ENCODE measurements at regions not wholly inside any gene's neighbourhood (a gene's known extent, or its start where the extent isn't known, plus 50 kb on each side); places are given as distances from the start of the nearest gene placed in this dataset.

- TF ChIP-seq CTBP1 (IDR thresholded peaks at IDR 0.05; ENCODE audit: borderline replicate concordance): no peak
- no peak for TF ChIP-seq RBBP5 (IDR thresholded peaks at IDR 0.05; ENCODE audit: borderline replicate concordance, insufficient read depth, low read length, poor library complexity, severe bottlenecking)
- no peak for TF ChIP-seq TEAD4 (IDR thresholded peaks at IDR 0.05; ENCODE audit: low read length)
- no peak for TF ChIP-seq TEAD4 (CRISPR knock-in tag; IDR thresholded peaks at IDR 0.05; ENCODE audit: borderline replicate concordance)
Observed at GRCh38 chr2:13650586-13651180, 933.9 kb downstream of the TRIB2 start (continued).

GRCh38 chr2:13651684-13652131, 935.0 kb downstream of the TRIB2 start:
- no peak for FAIRE-seq
- no peak for TF ChIP-seq HMGXB4 (CRISPR knock-in tag; IDR thresholded peaks at IDR 0.05)
- no peak for TF ChIP-seq TOE1 (IDR thresholded peaks at IDR 0.05; ENCODE audit: borderline replicate concordance)
- no peak for TF ChIP-seq TOE1 (CRISPR knock-in tag; IDR thresholded peaks at IDR 0.05; ENCODE audit: borderline replicate concordance, low read depth)
- TF ChIP-seq DACH1 (IDR thresholded peaks at IDR 0.05; ENCODE audit: partially characterized antibody): no peak
- no peak for TF ChIP-seq KAT7 (CRISPR knock-in tag; IDR thresholded peaks at IDR 0.05; ENCODE audit: borderline replicate concordance)
- no peak for TF ChIP-seq CXXC5 (CRISPR knock-in tag; IDR thresholded peaks at IDR 0.05)
- TF ChIP-seq HMG20B (CRISPR knock-in tag; IDR thresholded peaks at IDR 0.05): no peak
- no peak for TF ChIP-seq HIVEP1 (CRISPR knock-in tag; IDR thresholded peaks at IDR 0.05)
- H3K4me2 ChIP-seq (ENCODE audit: insufficient read depth, low read length): no peak overlapping the region

More at GRCh38 chr2:13651684-13652131, 935.0 kb downstream of the TRIB2 start:
- H3K27ac ChIP-seq (ENCODE audit: extremely low read depth, low read depth, low read length): no peak overlapping the region
- in situ Hi-C loops (cut with MboI): no loop called here
- no peaks in the 10 kb centered on the region for H3K79me2 ChIP-seq (ENCODE audit: control insufficient read depth, insufficient read depth, low read length)
- H3K36me3 ChIP-seq (ENCODE audit: control insufficient read depth, insufficient read depth, low read length): no peaks in the 10 kb centered on the region
- intact Hi-C loops (cut with micrococcal nuclease): no loop called here
- no peaks in the 10 kb centered on the region for H3K9me1 ChIP-seq (ENCODE audit: control insufficient read depth, insufficient read depth, low read length)
- H3K9ac ChIP-seq (ENCODE audit: insufficient read depth in 1 of 2, low read depth in 2 of 2, low read length in 2 of 2): no peak overlapping the region
- ChIA-PET CTCF (ENCODE audit: low intra/inter-chr PET ratio) (no interaction called here), POLR2A (no interaction called here)
- no peaks in the 10 kb centered on the region for H3K9me3 ChIP-seq (replicated peaks; ENCODE audit: control insufficient read depth, insufficient read depth, low read depth, low read length)
- H4K20me1 ChIP-seq (replicated peaks; ENCODE audit: control insufficient read depth, insufficient read depth, low read length): no peaks in the 10 kb centered on the region
- no TSS peak for BruUV-seq (replicated peaks)
- H3K4me1 ChIP-seq (replicated peaks in 1 of 2; ENCODE audit: control insufficient read depth in 2 of 2, insufficient read depth in 2 of 2, low read length in 2 of 2): no peaks in the 10 kb centered on the region
- DNase-seq (ENCODE audit: extremely low read depth in 1 of 4, low spot score in 3 of 4) (no peak), ATAC-seq (no peak)
- H3K27me3 ChIP-seq (ENCODE audit: control insufficient read depth in 2 of 2, insufficient read depth in 2 of 2, low read length in 2 of 2): no peaks in the 10 kb centered on the region
- H2AFZ ChIP-seq (ENCODE audit: low read depth, low read length): no peak overlapping the region
- H3K4me3 ChIP-seq: no peak overlapping the region
